HG03571 (cell line): ENCODE measurements at regions not wholly inside any gene's neighbourhood (a gene's known extent, or its start where the extent isn't known, plus 50 kb on each side); places are given as distances from the start of the nearest gene placed in this dataset.

Experiments used
- ATAC-seq: cut with Tn5 transposase; IDR thresholded peaks from one replicate; pipeline ENCODE4 v1.9.1; 2021; ENCODE audit not compliant: unreplicated experiment

- ATAC-seq, result no peak
Measured at GRCh38 chr9:108386032-108386431, 469.8 kb downstream of the ACTL7B start.

GRCh38 chr9:108383796-108384195 is 472.0 kb downstream of the ACTL7B start:
- no peak for ATAC-seq

GRCh38 chr9:108382310-108382709 is 473.5 kb downstream of the ACTL7B start:
- ATAC-seq, result no peak

- ATAC-seq, result no peak
Measured at GRCh38 chr9:108377881-108378280, 477.9 kb downstream of the ACTL7B start.

- ATAC-seq, result no peak
Measured at GRCh38 chr9:108377382-108377781, 478.4 kb downstream of the ACTL7B start.

- no peak for ATAC-seq
Measured at GRCh38 chr9:108376140-108376539, 479.6 kb downstream of the ACTL7B start.

GRCh38 chr9:108374626-108375025 is 481.2 kb downstream of the ACTL7B start:
- ATAC-seq, result no peak

GRCh38 chr9:108367188-108367587 is 488.6 kb downstream of the ACTL7B start:
- no peak for ATAC-seq

- ATAC-seq, result no peak
Measured at GRCh38 chr9:108363311-108363710, 492.5 kb downstream of the ACTL7B start.

- ATAC-seq, result no peak
Measured at GRCh38 chr9:108360304-108360703, 495.5 kb downstream of the ACTL7B start.

- ATAC-seq, result no peak
Measured at GRCh38 chr9:108356806-108357205, 499.0 kb downstream of the ACTL7B start.

- no peak for ATAC-seq
Measured at GRCh38 chr9:108351571-108351970, 504.2 kb downstream of the ACTL7B start.

GRCh38 chr9:108347463-108348188 is 508.2 kb downstream of the ACTL7B start:
- no peak for ATAC-seq

GRCh38 chr9:108345826-108346225 is 510.0 kb downstream of the ACTL7B start:
- ATAC-seq, result no peak

- ATAC-seq, result no peak
Measured at GRCh38 chr9:108339251-108339650, 516.5 kb downstream of the ACTL7B start.

- ATAC-seq, result no peak
Measured at GRCh38 chr9:108336575-108336974, 519.2 kb downstream of the ACTL7B start.

GRCh38 chr9:108333530-108333983 is 522.2 kb downstream of the ACTL7B start:
- no peak for ATAC-seq

GRCh38 chr9:108331596-108331995 is 524.2 kb downstream of the ACTL7B start:
- ATAC-seq, result no peak

- no peak for ATAC-seq
Measured at GRCh38 chr9:108325406-108325805, 530.4 kb downstream of the ACTL7B start.

GRCh38 chr9:108323615-108324014 is 532.2 kb downstream of the ACTL7B start:
- ATAC-seq, result no peak

GRCh38 chr9:108322326-108323098 is 533.3 kb downstream of the ACTL7B start:
- ATAC-seq, result no peak

GRCh38 chr9:108316630-108317029 is 539.2 kb downstream of the ACTL7B start:
- ATAC-seq, result no peak
